Neuronal stem cell (in vitro differentiated cells): ENCODE measurements at regions not wholly inside any gene's neighbourhood (a gene's known extent, or its start where the extent isn't known, plus 50 kb on each side); places are given as distances from the start of the nearest gene placed in this dataset.

Experiments used
- DNase-seq: peaks from one replicate; pipeline ENCODE4 v3.0.0-alpha.2; 2013; ENCODE audit warnings: low spot score
- H2AFZ ChIP-seq: one replicate; pipeline ENCODE4 v1.6.1; 2013; ENCODE audit warnings: mild to moderate bottlenecking, low read length, inconsistent platforms
- H2AK5ac ChIP-seq: 2 replicates; pipeline ENCODE4 v1.6.1; 2013; ENCODE audit warnings: low read depth, mild to moderate bottlenecking, inconsistent platforms, low read length, moderate library complexity, mixed read lengths
- H2BK120ac ChIP-seq: 2 replicates; pipeline ENCODE4 v1.6.1; 2013; ENCODE audit warnings: low read depth, mild to moderate bottlenecking, inconsistent platforms, low read length, moderate library complexity, mixed read lengths
- H2BK12ac ChIP-seq: one replicate; pipeline ENCODE4 v1.6.1; 2013; ENCODE audit warnings: low read length, inconsistent platforms
- H2BK15ac ChIP-seq: 2 replicates; pipeline ENCODE4 v1.6.1; 2013; ENCODE audit warnings: mild to moderate bottlenecking, low read length, inconsistent platforms, mixed read lengths
- H2BK5ac ChIP-seq: one replicate; pipeline ENCODE4 v1.6.1; 2013; ENCODE audit warnings: inconsistent platforms, mild to moderate bottlenecking, low read length, moderate library complexity
- H3K14ac ChIP-seq: one replicate; pipeline ENCODE4 v1.6.1; 2013; ENCODE audit warnings: low read length, inconsistent platforms
- H3K18ac ChIP-seq: 2 replicates; pipeline ENCODE4 v1.6.1; 2013; ENCODE audit warnings: low read length, inconsistent platforms
- H3K23ac ChIP-seq: 2 replicates; pipeline ENCODE4 v1.6.1; 2013; ENCODE audit warnings: low read depth, mild to moderate bottlenecking, mixed read lengths, low read length, inconsistent platforms; ENCODE audit not compliant: poor library complexity
- H3K27ac ChIP-seq: replicated peaks from 3 replicates; pipeline ENCODE4 v1.5.1; 2013; ENCODE audit warnings: low read length, inconsistent platforms
- H3K27me3 ChIP-seq, 3 experiments: 2 replicates each; pipeline ENCODE4 v1.6.1; 2013; ENCODE audit warnings: low read length in 3 of 3, mild to moderate bottlenecking in 2 of 3, inconsistent platforms in 1 of 3, low read depth in 1 of 3, mixed read lengths in 1 of 3, moderate library complexity in 1 of 3; ENCODE audit not compliant: control insufficient read depth in 3 of 3, insufficient read depth in 3 of 3
- H3K36me3 ChIP-seq, 2 donors: replicated peaks in 1 of 2; 2 replicates each; pipeline ENCODE4 v1.6.1; 2013; ENCODE audit warnings: low read length in 2 of 2; ENCODE audit not compliant: control insufficient read depth in 2 of 2, insufficient read depth in 2 of 2
- H3K4ac ChIP-seq: 2 replicates; pipeline ENCODE4 v1.6.1; 2013; ENCODE audit warnings: inconsistent platforms, mild to moderate bottlenecking, low read length, moderate library complexity
- H3K4me1 ChIP-seq, 2 donors: 1 replicate in 1 of 2; 2 replicates in 1 of 2; pipeline ENCODE4 v1.6.1; 2013; ENCODE audit warnings: low read length in 2 of 2, low read depth in 1 of 2; ENCODE audit not compliant: control insufficient read depth in 2 of 2, insufficient read depth in 1 of 2
- H3K4me2 ChIP-seq: one replicate; pipeline ENCODE4 v1.6.1; 2013; ENCODE audit warnings: mild to moderate bottlenecking, low read length, inconsistent platforms; ENCODE audit not compliant: insufficient read depth, poor library complexity, severe bottlenecking
- H3K4me3 ChIP-seq, 2 donors: 2 replicates each; pipeline ENCODE4 v1.5.1; 2013; ENCODE audit warnings: low read length in 2 of 2, mild to moderate bottlenecking in 2 of 2, inconsistent platforms in 1 of 2, moderate library complexity in 1 of 2
- H3K79me1 ChIP-seq: one replicate; pipeline ENCODE4 v1.6.1; 2013; ENCODE audit warnings: low read depth, mild to moderate bottlenecking, inconsistent platforms, low read length, moderate library complexity
- H3K9ac ChIP-seq: one replicate; pipeline ENCODE4 v1.6.1; 2013; ENCODE audit warnings: mild to moderate bottlenecking, low read depth, low read length, inconsistent platforms; ENCODE audit not compliant: poor library complexity
- H3K9me3 ChIP-seq, 2 donors: replicated peaks in 1 of 2; 2 replicates each; pipeline versions ENCODE3 to v1.6.1; 2013; ENCODE audit warnings: low read length in 2 of 2, mild to moderate bottlenecking in 2 of 2, inconsistent platforms in 1 of 2, low read depth in 1 of 2, mixed read lengths in 1 of 2, moderate library complexity in 1 of 2; ENCODE audit not compliant: control insufficient read depth in 2 of 2, insufficient read depth in 1 of 2
- H4K8ac ChIP-seq: one replicate; pipeline ENCODE4 v1.6.1; 2013; ENCODE audit warnings: low read depth, mild to moderate bottlenecking, inconsistent platforms, low read length, moderate library complexity
- H4K91ac ChIP-seq: one replicate; pipeline ENCODE4 v1.6.1; 2013; ENCODE audit warnings: low read length, low read depth, mild to moderate bottlenecking, inconsistent platforms; ENCODE audit not compliant: poor library complexity
- WGBS, 2 donors: extraction: QIAGEN DNeasy Blood & Tissue Kit; methylation state at CpG; one replicate each; pipeline ENCODE4 v1.1.7; 2013; ENCODE audit warnings: missing lambda C conversion rate in 2 of 2, mixed read lengths in 1 of 2; ENCODE audit not compliant: insufficient read length in 2 of 2, insufficient replicate concordance in 1 of 2; ENCODE audit errors: extremely low coverage in 2 of 2; 5-methylcytosine and 5-hydroxymethylcytosine counted together

- Histone ChIP-seq H4K91ac (no peak overlapping the region), H2BK120ac (no peak overlapping the region), H3K4ac (no peak overlapping the region), H2BK5ac (no peak overlapping the region), H2AFZ (no peak overlapping the region), H3K4me3 (no peak overlapping the region), H4K8ac (no peak overlapping the region), H2BK15ac (no peak overlapping the region), H3K4me2 (no peak overlapping the region), H3K27me3 (no peaks in the 10 kb centered on the region), H2AK5ac (no peak overlapping the region), H3K9ac (no peak overlapping the region), H2BK12ac (no peak overlapping the region), H3K9me3 (no peaks in the 10 kb centered on the region), H3K23ac (no peak overlapping the region), H3K14ac (no peak overlapping the region), H3K79me1 (no peaks in the 10 kb centered on the region), H3K27ac (no peak overlapping the region), H3K36me3 (no peaks in the 10 kb centered on the region), H3K4me1 (no peaks in the 10 kb centered on the region), H3K18ac (no peak overlapping the region)
- DNase-seq: no peak
- WGBS, 2 donors: no CpG with 5 or more reads among the region's 3 CpGs
These were observed 103.6 kb upstream of the PAM start for GRCh38 chr5:102651466-102651865.

- H3K23ac ChIP-seq: no peak overlapping the region
- no peak overlapping the region for H2BK15ac ChIP-seq
- no peak overlapping the region for H2AFZ ChIP-seq
- H3K9ac ChIP-seq: no peak overlapping the region
- no peaks in the 10 kb centered on the region for H3K9me3 ChIP-seq
- no peak overlapping the region for H2BK120ac ChIP-seq
- H4K91ac ChIP-seq: no peak overlapping the region
- H3K27me3 ChIP-seq: no peaks in the 10 kb centered on the region
- no CpG with 5 or more reads among the region's 1 CpG for WGBS, 2 donors
- DNase-seq: no peak
- no peak overlapping the region for H3K4ac ChIP-seq
- H2BK5ac ChIP-seq: no peak overlapping the region
- no peak overlapping the region for H3K18ac ChIP-seq
- H3K14ac ChIP-seq: no peak overlapping the region
- no peak overlapping the region for H3K4me3 ChIP-seq
- H3K79me1 ChIP-seq: no peaks in the 10 kb centered on the region
- H3K27ac ChIP-seq: no peak overlapping the region
- no peaks in the 10 kb centered on the region for H3K36me3 ChIP-seq
- H2BK12ac ChIP-seq: no peak overlapping the region
- no peak overlapping the region for H2AK5ac ChIP-seq
- H3K4me2 ChIP-seq: no peak overlapping the region
- H4K8ac ChIP-seq: no peak overlapping the region
- H3K4me1 ChIP-seq: no peaks in the 10 kb centered on the region
These were observed 100.4 kb upstream of the PAM start for GRCh38 chr5:102654559-102655349.

- WGBS, 2 donors: no CpG with 5 or more reads among the region's 2 CpGs
- no peaks in the 10 kb centered on the region for H3K27me3 ChIP-seq
- no peaks in the 10 kb centered on the region for H3K79me1 ChIP-seq
- no peak overlapping the region for H4K8ac ChIP-seq
- no peak overlapping the region for H3K14ac ChIP-seq
- no peaks in the 10 kb centered on the region for H3K36me3 ChIP-seq
- no peak overlapping the region for H2BK120ac ChIP-seq
- H4K91ac ChIP-seq: no peak overlapping the region
- no peak overlapping the region for H2BK15ac ChIP-seq
- no peak overlapping the region for H3K27ac ChIP-seq
- no peak overlapping the region for H2BK12ac ChIP-seq
- no peaks in the 10 kb centered on the region for H3K9me3 ChIP-seq
- no peak for DNase-seq
- no peak overlapping the region for H2AFZ ChIP-seq
- H3K4ac ChIP-seq: no peak overlapping the region
- H3K4me2 ChIP-seq: no peak overlapping the region
- H3K9ac ChIP-seq: no peak overlapping the region
- peaks cover 0 to 3% of the 10 kb centered on the region in 2 donors for H3K4me1 ChIP-seq
- H3K4me3 ChIP-seq: no peak overlapping the region
- no peak overlapping the region for H3K23ac ChIP-seq
- no peak overlapping the region for H2BK5ac ChIP-seq
- H3K18ac ChIP-seq: no peak overlapping the region
- no peak overlapping the region for H2AK5ac ChIP-seq
These were observed 96.0 kb upstream of the PAM start for GRCh38 chr5:102659151-102659550.

GRCh38 chr5:102660111-102660510 is 95.0 kb upstream of the PAM start:
- H3K9ac ChIP-seq: no peak overlapping the region
- H3K79me1 ChIP-seq: no peaks in the 10 kb centered on the region
- H3K36me3 ChIP-seq: no peaks in the 10 kb centered on the region
- H3K4ac ChIP-seq: no peak overlapping the region
- no peak overlapping the region for H3K14ac ChIP-seq
- no peak overlapping the region for H4K8ac ChIP-seq
- no peak overlapping the region for H2BK5ac ChIP-seq
- H2BK12ac ChIP-seq: no peak overlapping the region
- peaks cover under 1 to 12% of the 10 kb centered on the region in 2 donors for H3K4me1 ChIP-seq
- H3K27ac ChIP-seq: no peak overlapping the region
- H3K23ac ChIP-seq: no peak overlapping the region
- DNase-seq: no peak
- no CpG with 5 or more reads among the region's 2 CpGs for WGBS, 2 donors
- no peak overlapping the region for H3K4me3 ChIP-seq
- no peak overlapping the region for H2AFZ ChIP-seq
- H4K91ac ChIP-seq: no peak overlapping the region
- no peak overlapping the region for H2BK15ac ChIP-seq
- H2BK120ac ChIP-seq: no peak overlapping the region
- H3K18ac ChIP-seq: no peak overlapping the region
- H3K4me2 ChIP-seq: no peak overlapping the region
- H3K9me3 ChIP-seq: no peaks in the 10 kb centered on the region
- H3K27me3 ChIP-seq: no peaks in the 10 kb centered on the region
- H2AK5ac ChIP-seq: no peak overlapping the region
